Fibroblast of lung (primary cell): ENCODE measurements at regions not wholly inside any gene's neighbourhood (a gene's known extent, or its start where the extent isn't known, plus 50 kb on each side); places are given as distances from the start of the nearest gene placed in this dataset.

Experiments used
- CTCF ChIP-seq, 2 donors: IDR thresholded peaks in 1 of 2; conservative IDR thresholded peaks in 1 of 2; 1 replicate in 1 of 2; 2 replicates in 1 of 2; pipeline ENCODE4 v1.5.1; 2011 to 2012; ENCODE audit warnings: low read length in 2 of 2, control low read depth in 1 of 2, inconsistent platforms in 1 of 2, low read depth in 1 of 2, mild to moderate bottlenecking in 1 of 2
- EZH2 ChIP-seq: IDR thresholded peaks from 2 replicates; pipeline ENCODE4 v1.5.1; 2012; ENCODE audit warnings: low read length, control low read depth, mild to moderate bottlenecking; ENCODE audit errors: missing control alignments

- no peak for TF ChIP-seq CTCF (conservative IDR thresholded peaks at IDR 0.05 in 1 of 2, IDR thresholded peaks at IDR 0.05 in 1 of 2; ENCODE audit: low read depth in 1 of 2, low read length in 2 of 2)
- no peak for TF ChIP-seq EZH2
These were observed 83.0 kb upstream of the TNC start for GRCh38 chr9:115200711-115201505.
